HEK293 (cell line): ENCODE measurements at regions not wholly inside any gene's neighbourhood (a gene's known extent, or its start where the extent isn't known, plus 50 kb on each side); places are given as distances from the start of the nearest gene placed in this dataset.

Source experiments
- ZNF785 ChIP-seq: fragments of 450-650 bp; formaldehyde crosslinking; IDR thresholded peaks from 2 replicates; pipeline ENCODE4 v1.5.1; 2016; ENCODE audit warnings: missing biosample characterization, missing genetic modification characterization
- TF ChIP-seq, protein P1 (sequence below): fragments of 450-650 bp; formaldehyde crosslinking; conservative IDR thresholded peaks from 2 replicates; pipeline ENCODE4 v1.5.1; 2016; ENCODE audit warnings: low read depth, missing biosample characterization, missing genetic modification characterization
- TF ChIP-seq, protein P2 (sequence below): fragments of 450-650 bp; formaldehyde crosslinking; IDR thresholded peaks from 2 replicates; pipeline ENCODE4 v1.5.1; 2016; ENCODE audit warnings: missing biosample characterization, missing genetic modification characterization

DNA sequence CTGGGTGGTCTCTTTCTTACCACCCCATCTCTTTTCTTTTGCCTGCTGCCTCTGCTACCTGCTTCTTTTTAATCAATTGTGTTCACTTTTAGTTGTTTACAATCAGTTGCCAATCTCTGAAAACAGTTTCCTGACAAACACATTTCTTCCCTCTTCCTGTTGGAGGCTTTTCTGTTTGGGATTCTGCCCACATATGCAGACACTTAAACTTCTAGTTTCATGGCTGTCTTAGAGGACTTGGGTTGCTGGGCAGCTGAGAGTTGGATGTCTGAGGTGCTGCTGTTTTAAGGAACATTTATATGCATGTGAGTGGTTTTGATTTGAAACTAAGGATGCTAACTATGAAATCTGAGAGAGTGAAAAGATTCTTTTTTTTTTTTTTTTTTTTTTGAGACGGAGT lies 112.3 kb upstream of the LIMCH1 start:
- no peak for TF ChIP-seq ZNF785 (tag by site-specific recombination)
- TF ChIP-seq, protein P1, sequence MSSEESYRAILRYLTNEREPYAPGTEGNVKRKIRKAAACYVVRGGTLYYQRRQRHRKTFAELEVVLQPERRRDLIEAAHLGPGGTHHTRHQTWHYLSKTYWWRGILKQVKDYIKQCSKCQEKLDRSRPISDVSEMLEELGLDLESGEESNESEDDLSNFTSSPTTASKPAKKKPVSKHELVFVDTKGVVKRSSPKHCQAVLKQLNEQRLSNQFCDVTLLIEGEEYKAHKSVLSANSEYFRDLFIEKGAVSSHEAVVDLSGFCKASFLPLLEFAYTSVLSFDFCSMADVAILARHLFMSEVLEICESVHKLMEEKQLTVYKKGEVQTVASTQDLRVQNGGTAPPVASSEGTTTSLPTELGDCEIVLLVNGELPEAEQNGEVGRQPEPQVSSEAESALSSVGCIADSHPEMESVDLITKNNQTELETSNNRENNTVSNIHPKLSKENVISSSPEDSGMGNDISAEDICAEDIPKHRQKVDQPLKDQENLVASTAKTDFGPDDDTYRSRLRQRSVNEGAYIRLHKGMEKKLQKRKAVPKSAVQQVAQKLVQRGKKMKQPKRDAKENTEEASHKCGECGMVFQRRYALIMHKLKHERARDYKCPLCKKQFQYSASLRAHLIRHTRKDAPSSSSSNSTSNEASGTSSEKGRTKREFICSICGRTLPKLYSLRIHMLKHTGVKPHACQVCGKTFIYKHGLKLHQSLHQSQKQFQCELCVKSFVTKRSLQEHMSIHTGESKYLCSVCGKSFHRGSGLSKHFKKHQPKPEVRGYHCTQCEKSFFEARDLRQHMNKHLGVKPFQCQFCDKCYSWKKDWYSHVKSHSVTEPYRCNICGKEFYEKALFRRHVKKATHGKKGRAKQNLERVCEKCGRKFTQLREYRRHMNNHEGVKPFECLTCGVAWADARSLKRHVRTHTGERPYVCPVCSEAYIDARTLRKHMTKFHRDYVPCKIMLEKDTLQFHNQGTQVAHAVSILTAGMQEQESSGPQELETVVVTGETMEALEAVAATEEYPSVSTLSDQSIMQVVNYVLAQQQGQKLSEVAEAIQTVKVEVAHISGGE = no peak
- TF ChIP-seq, protein P2, sequence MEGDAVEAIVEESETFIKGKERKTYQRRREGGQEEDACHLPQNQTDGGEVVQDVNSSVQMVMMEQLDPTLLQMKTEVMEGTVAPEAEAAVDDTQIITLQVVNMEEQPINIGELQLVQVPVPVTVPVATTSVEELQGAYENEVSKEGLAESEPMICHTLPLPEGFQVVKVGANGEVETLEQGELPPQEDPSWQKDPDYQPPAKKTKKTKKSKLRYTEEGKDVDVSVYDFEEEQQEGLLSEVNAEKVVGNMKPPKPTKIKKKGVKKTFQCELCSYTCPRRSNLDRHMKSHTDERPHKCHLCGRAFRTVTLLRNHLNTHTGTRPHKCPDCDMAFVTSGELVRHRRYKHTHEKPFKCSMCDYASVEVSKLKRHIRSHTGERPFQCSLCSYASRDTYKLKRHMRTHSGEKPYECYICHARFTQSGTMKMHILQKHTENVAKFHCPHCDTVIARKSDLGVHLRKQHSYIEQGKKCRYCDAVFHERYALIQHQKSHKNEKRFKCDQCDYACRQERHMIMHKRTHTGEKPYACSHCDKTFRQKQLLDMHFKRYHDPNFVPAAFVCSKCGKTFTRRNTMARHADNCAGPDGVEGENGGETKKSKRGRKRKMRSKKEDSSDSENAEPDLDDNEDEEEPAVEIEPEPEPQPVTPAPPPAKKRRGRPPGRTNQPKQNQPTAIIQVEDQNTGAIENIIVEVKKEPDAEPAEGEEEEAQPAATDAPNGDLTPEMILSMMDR (tag by site-specific recombination) = no peak
